ENCODE measurements at regions not wholly inside any gene's neighbourhood (a gene's known extent, or its start where the extent isn't known, plus 50 kb on each side); places are given as distances from the start of the nearest gene placed in this dataset.

- TF ChIP-seq EZH2 (IDR thresholded peaks at IDR 0.05; ENCODE audit: borderline replicate concordance, low read length) (no peak), CTCF (IDR thresholded peaks at IDR 0.05; ENCODE audit: low read length) (no peak)
These were observed 402.7 kb upstream of the ADGRL2 start for GRCh38 chr1:81398041-81398440.
